ENCODE measurements at regions not wholly inside any gene's neighbourhood (a gene's known extent, or its start where the extent isn't known, plus 50 kb on each side); places are given as distances from the start of the nearest gene placed in this dataset.

DNA sequence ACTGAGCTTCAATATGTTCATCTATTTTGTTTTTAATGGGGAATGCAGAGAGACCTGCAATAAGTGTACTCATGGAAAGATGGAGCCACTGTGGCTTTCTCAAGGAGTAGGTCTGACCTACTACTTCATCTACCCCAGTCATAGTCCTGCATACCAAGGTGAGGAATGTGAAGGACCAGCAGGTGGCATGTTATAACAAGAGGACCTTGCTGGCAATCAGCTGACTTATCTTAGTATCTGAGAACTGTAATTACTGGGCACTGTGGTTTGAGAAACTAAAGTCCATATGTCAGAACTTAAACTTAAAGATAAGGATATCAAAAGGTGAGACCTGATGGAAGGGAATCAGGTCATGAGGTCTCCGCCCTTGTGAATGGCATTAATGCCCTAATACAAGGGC is 1104.2 kb downstream of the BCL11A start:
- TF ChIP-seq POLR2A (IDR thresholded peaks at IDR 0.05; ENCODE audit: low read length) (no peak), GATA1 (IDR thresholded peaks at IDR 0.05; ENCODE audit: low read depth, low read length) (no peak)
